IMR-90 (cell line): ENCODE measurements at regions not wholly inside any gene's neighbourhood (a gene's known extent, or its start where the extent isn't known, plus 50 kb on each side); places are given as distances from the start of the nearest gene placed in this dataset.

Experiments used
- ATAC-seq: fragments of 200-7000 bp; cut with Tn5 transposase; 2 replicates; pipeline ENCODE4 v1.9.1; 2020; ENCODE audit warnings: low read depth, mild to moderate bottlenecking, moderate library complexity
- BruUV-seq: library from RNA; stranded (reverse); fragments of 400-500 nt; replicated peaks from 2 replicates; lab custom pipeline; 2021; lab: Mats Ljungman, UMichigan
- CTCF ChIA-PET: fragments of 300-600 bp; formaldehyde crosslinking; extraction: SDS; loops from one replicate; lab custom pipeline; 2021; ENCODE audit warnings: antibody characterized with exemption; lab: Yijun Ruan, JAX
- POLR2A ChIA-PET: fragments of 300-600 bp; sonication (Branson Sonifier 250); formaldehyde crosslinking; loops from one replicate; lab custom pipeline; 2022; ENCODE audit warnings: antibody characterized with exemption; ENCODE audit not compliant: unreplicated experiment; lab: Charles Lee
- DNase-seq: peaks from one replicate; pipeline ENCODE4 v3.0.0; 2013
- H2AFZ ChIP-seq: replicated peaks from 2 replicates; pipeline ENCODE3; 2013; ENCODE audit warnings: low read length, mild to moderate bottlenecking; ENCODE audit not compliant: poor library complexity
- H2AK5ac ChIP-seq: 2 replicates; pipeline ENCODE4 v1.6.1; 2013; ENCODE audit warnings: low read depth, low read length, inconsistent platforms
- H2AK9ac ChIP-seq: replicated peaks from 2 replicates; pipeline ENCODE3; 2013; ENCODE audit warnings: mild to moderate bottlenecking, low read depth, low read length, moderate library complexity; ENCODE audit not compliant: poor library complexity
- H2BK120ac ChIP-seq: 2 replicates; pipeline ENCODE4 v1.6.1; 2013; ENCODE audit warnings: low read depth, low read length, inconsistent platforms
- H2BK15ac ChIP-seq: 3 replicates; pipeline ENCODE4 v1.6.1; 2013; ENCODE audit warnings: low read depth, low read length, inconsistent platforms
- H2BK20ac ChIP-seq: 2 replicates; pipeline ENCODE4 v1.6.1; 2013; ENCODE audit warnings: low read depth, mild to moderate bottlenecking, inconsistent platforms, low read length, moderate library complexity
- H2BK5ac ChIP-seq: 2 replicates; pipeline ENCODE4 v1.6.1; 2013; ENCODE audit warnings: mild to moderate bottlenecking, low read depth, low read length, inconsistent platforms; ENCODE audit not compliant: poor library complexity, severe bottlenecking
- H3K14ac ChIP-seq: replicated peaks from 2 replicates; pipeline ENCODE4 v1.6.1; 2013; ENCODE audit warnings: low read depth, low read length, inconsistent platforms
- H3K18ac ChIP-seq: 2 replicates; pipeline ENCODE4 v1.6.1; 2013; ENCODE audit warnings: low read depth, low read length, control low read depth
- H3K23ac ChIP-seq: 2 replicates; pipeline ENCODE4 v1.6.1; 2013; ENCODE audit warnings: low read depth, low read length, inconsistent platforms
- H3K27ac ChIP-seq: 2 replicates; pipeline ENCODE4 v1.5.1; 2013; ENCODE audit warnings: mild to moderate bottlenecking, control low read depth, low read length; ENCODE audit not compliant: insufficient read depth
- H3K27me3 ChIP-seq: 2 replicates; pipeline ENCODE4 v1.6.1; 2013; ENCODE audit warnings: low read length; ENCODE audit not compliant: control insufficient read depth, insufficient read depth
- H3K36me3 ChIP-seq: 2 replicates; pipeline ENCODE4 v1.6.1; 2013; ENCODE audit warnings: low read length, mixed read lengths; ENCODE audit not compliant: control insufficient read depth, insufficient read depth
- H3K4ac ChIP-seq: 2 replicates; pipeline ENCODE4 v1.6.1; 2013; ENCODE audit warnings: low read depth, low read length, inconsistent platforms
- H3K4me1 ChIP-seq: 2 replicates; pipeline ENCODE4 v1.6.1; 2013; ENCODE audit warnings: low read length, mixed read lengths; ENCODE audit not compliant: control insufficient read depth, insufficient read depth
- H3K4me2 ChIP-seq: 2 replicates; pipeline ENCODE4 v1.6.1; 2013; ENCODE audit warnings: low read depth, mild to moderate bottlenecking, control low read depth, low read length, moderate library complexity
- H3K4me3 ChIP-seq: 2 replicates; pipeline ENCODE4 v1.5.1; 2013; ENCODE audit warnings: low read depth, mild to moderate bottlenecking, control low read depth, low read length, moderate library complexity; ENCODE audit not compliant: insufficient read depth
- H3K56ac ChIP-seq: 2 replicates; pipeline ENCODE4 v1.6.1; 2013; ENCODE audit warnings: low read length, inconsistent platforms; ENCODE audit not compliant: insufficient read depth; ENCODE audit errors: extremely low read depth
- H3K79me1 ChIP-seq, 2 experiments: 2 replicates each; pipeline ENCODE4 v1.6.1; 2013; ENCODE audit warnings: low read length in 2 of 2, inconsistent platforms in 1 of 2, low read depth in 1 of 2
- H3K9ac ChIP-seq: 2 replicates; pipeline ENCODE4 v1.6.1; 2013; ENCODE audit warnings: low read depth, low read length, control low read depth
- H3K9me1 ChIP-seq: 2 replicates; pipeline ENCODE4 v1.6.1; 2013; ENCODE audit warnings: low read length, inconsistent platforms; ENCODE audit not compliant: insufficient read depth
- H3K9me3 ChIP-seq: 2 replicates; pipeline ENCODE4 v1.6.1; 2013; ENCODE audit warnings: low read length; ENCODE audit not compliant: control insufficient read depth, insufficient read depth
- H4K20me1 ChIP-seq: 2 replicates; pipeline ENCODE4 v1.6.1; 2013; ENCODE audit warnings: low read length, inconsistent platforms; ENCODE audit not compliant: insufficient read depth
- H4K5ac ChIP-seq: 2 replicates; pipeline ENCODE4 v1.6.1; 2013; ENCODE audit warnings: mild to moderate bottlenecking, low read depth, low read length, control low read depth
- H4K8ac ChIP-seq, 2 experiments: 2 replicates each; pipeline ENCODE4 v1.6.1; 2013; ENCODE audit warnings: low read depth in 2 of 2, low read length in 2 of 2, control low read depth in 1 of 2, inconsistent platforms in 1 of 2
- H4K91ac ChIP-seq: 2 replicates; pipeline ENCODE4 v1.6.1; 2013; ENCODE audit warnings: low read depth, low read length, inconsistent platforms; ENCODE audit not compliant: insufficient read depth
- BHLHE40 ChIP-seq: fragments of 150-350 bp; IDR thresholded peaks from 2 replicates; pipeline ENCODE4 v1.6.1; 2016; ENCODE audit warnings: mild to moderate bottlenecking, low read depth, low read length
- CEBPB ChIP-seq: IDR thresholded peaks from 2 replicates; pipeline ENCODE4 v1.6.1; 2012; ENCODE audit warnings: low read depth, low read length, improper control_type of control experiment
- CHD1 ChIP-seq: IDR thresholded peaks from 2 replicates; pipeline ENCODE4 v1.6.1; 2012; ENCODE audit warnings: low read depth, low read length, improper control_type of control experiment
- CTCF ChIP-seq: conservative IDR thresholded peaks from 2 replicates; pipeline ENCODE4 v1.5.1; 2012; ENCODE audit warnings: mild to moderate bottlenecking, low read depth, low read length, improper control_type of control experiment
- FOS ChIP-seq: fragments of 150-350 bp; IDR thresholded peaks from 2 replicates; pipeline ENCODE4 v1.6.1; 2016; ENCODE audit warnings: low read depth, low read length
- MAFK ChIP-seq: IDR thresholded peaks from 2 replicates; pipeline ENCODE4 v1.6.1; 2012; ENCODE audit warnings: low read depth, low read length, improper control_type of control experiment
- MXI1 ChIP-seq: IDR thresholded peaks from 2 replicates; pipeline ENCODE4 v1.6.1; 2012; ENCODE audit warnings: low read depth, mild to moderate bottlenecking, low read length, moderate library complexity, borderline replicate concordance
- NFE2L2 ChIP-seq: fragments of 150-350 bp; IDR thresholded peaks from 2 replicates; pipeline ENCODE4 v1.6.1; 2016; ENCODE audit warnings: low read depth, mild to moderate bottlenecking, low read length
- POLR2A ChIP-seq: IDR thresholded peaks from 2 replicates; pipeline ENCODE4 v1.6.1; 2012; ENCODE audit warnings: mild to moderate bottlenecking, low read depth, low read length
- RAD21 ChIP-seq: IDR thresholded peaks from 2 replicates; pipeline ENCODE4 v1.6.1; 2012; ENCODE audit warnings: low read length, improper control_type of control experiment
- RCOR1 ChIP-seq: IDR thresholded peaks from 2 replicates; pipeline ENCODE4 v1.6.1; 2012; ENCODE audit warnings: mild to moderate bottlenecking, low read length, improper control_type of control experiment; ENCODE audit not compliant: insufficient replicate concordance
- RFX5 ChIP-seq: IDR thresholded peaks from 2 replicates; pipeline ENCODE4 v1.8.0; 2012; ENCODE audit warnings: low read depth, mild to moderate bottlenecking, low read length, moderate library complexity
- SMC3 ChIP-seq: fragments of 150-350 bp; IDR thresholded peaks from 2 replicates; pipeline ENCODE4 v1.6.1; 2016; ENCODE audit warnings: low read depth, mild to moderate bottlenecking, antibody characterized with exemption, low read length, moderate library complexity
- USF2 ChIP-seq: fragments of 150-350 bp; IDR thresholded peaks from 2 replicates; pipeline ENCODE4 v1.6.1; 2017; ENCODE audit warnings: mild to moderate bottlenecking, antibody characterized with exemption, low read length, low read depth
- WGBS, 2 experiments: methylation state at CpG; one replicate each; pipeline versions ENCODE4 v1.1.5 to v1.1.7; 2013; ENCODE audit warnings: missing lambda C conversion rate in 2 of 2; ENCODE audit not compliant: insufficient read length in 1 of 2; ENCODE audit errors: extremely low coverage in 2 of 2; 5-methylcytosine and 5-hydroxymethylcytosine counted together
- dilution Hi-C: fragments of 300-500 bp; cut with HindIII; formaldehyde crosslinking; loops from one replicate; pipeline ENCODE4 v1.14.3; 2018; ENCODE audit warnings: low sequenced_read_pairs; ENCODE audit not compliant: unreplicated experiment
- in situ Hi-C: fragments of 300-500 bp; cut with MboI; formaldehyde crosslinking; loops from 3 replicates; pipeline ENCODE4 v1.14.3; 2019; ENCODE audit warnings: low sequenced_read_pairs, inconsistent platforms, mixed read lengths
- intact Hi-C: fragments of 100-400 bp; cut with micrococcal nuclease; formaldehyde crosslinking; loops from 2 replicates; pipeline ENCODE4 v1.10.0; 2022

DNA sequence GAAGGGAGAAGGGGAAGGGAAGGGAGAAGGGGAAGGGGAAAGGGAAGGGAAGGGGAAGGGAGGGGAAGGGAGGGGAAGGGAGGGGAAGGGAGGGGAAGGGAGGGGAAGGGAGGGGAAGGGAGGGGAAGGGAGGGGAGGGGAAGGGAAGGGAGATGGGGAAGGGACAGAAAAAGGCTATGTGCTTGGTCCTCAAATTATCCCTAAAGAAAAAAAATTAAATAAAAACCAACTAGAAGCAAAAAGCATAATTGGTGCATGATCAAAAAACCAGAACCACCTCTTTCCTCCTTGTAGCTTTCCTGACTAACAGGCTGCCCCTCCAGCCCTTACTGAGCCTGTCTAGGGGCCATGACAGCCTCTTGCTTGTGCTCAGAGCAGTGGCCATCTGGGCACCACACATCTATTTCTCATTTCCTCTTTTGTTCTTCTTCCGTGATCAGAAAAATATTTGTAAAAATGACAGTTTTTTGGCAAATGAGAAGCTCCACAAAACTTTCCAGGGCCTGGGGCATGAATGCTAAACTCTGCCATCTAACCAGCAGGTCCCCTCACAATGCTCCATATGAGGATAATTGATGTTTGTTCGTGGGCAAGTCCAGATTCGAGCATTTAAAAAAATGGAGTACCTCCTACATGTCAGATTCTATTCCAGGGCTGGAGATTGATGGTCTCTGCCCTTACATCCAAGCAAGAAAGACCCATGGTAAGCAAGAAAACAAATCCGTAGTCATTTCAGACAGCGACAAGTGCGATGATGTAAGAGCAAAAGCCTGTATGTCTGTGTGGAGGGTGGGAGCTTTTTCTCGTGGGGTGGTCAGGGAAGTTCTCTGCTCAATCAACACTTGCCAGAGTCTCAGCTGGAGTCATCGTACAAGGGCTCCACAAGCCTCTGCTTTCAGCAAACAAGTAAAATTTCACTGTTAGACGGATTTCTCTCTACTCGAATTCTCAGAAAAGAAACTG is 320.9 kb downstream of the WDR11 start (continued):
- no peak for TF ChIP-seq USF2

- Histone ChIP-seq H3K14ac (no peak overlapping the region), H3K9me3 (peaks cover 11% of the 10 kb centered on the region), H3K79me1 (no peaks in the 10 kb centered on the region), H3K27me3 (no peaks in the 10 kb centered on the region), H3K36me3 (no peaks in the 10 kb centered on the region), H3K18ac (no peak overlapping the region), H4K8ac (no peak overlapping the region), H4K91ac (no peak overlapping the region), H3K4ac (no peak overlapping the region), H3K9ac (no peak overlapping the region), H2BK20ac (no peak overlapping the region), H4K5ac (no peak overlapping the region), H3K9me1 (no peaks in the 10 kb centered on the region), H3K23ac (no peak overlapping the region), H2AK5ac (no peak overlapping the region), H3K4me2 (no peak overlapping the region), H3K56ac (no peak overlapping the region), H2AFZ (no peak overlapping the region), H2AK9ac (no peak overlapping the region), H2BK15ac (no peak overlapping the region), H3K4me1 (no peaks in the 10 kb centered on the region), H4K20me1 (no peaks in the 10 kb centered on the region), H3K27ac (no peak overlapping the region), H2BK5ac (no peak overlapping the region), H2BK120ac (no peak overlapping the region), H3K4me3 (no peak overlapping the region)
- ATAC-seq (no peak), DNase-seq (no peak)
- TF ChIP-seq POLR2A (no peak), CHD1 (no peak), RCOR1 (no peak), RAD21 (no peak), CEBPB (no peak), BHLHE40 (no peak), FOS (no peak), SMC3 (no peak), MXI1 (no peak), RFX5 (no peak), CTCF (no peak), NFE2L2 (no peak), MAFK (no peak)
- dilution Hi-C loops = no loop called here
- ChIA-PET CTCF (no interaction called here), POLR2A (no interaction called here)
- intact Hi-C loops = no loop called here
- WGBS, 2 experiments = no CpG with 5 or more reads among the region's 1 CpG
- in situ Hi-C loops = no loop called here
- BruUV-seq = no TSS peak
Observed at GRCh38 chr10:121179006-121179405, 327.8 kb downstream of the WDR11 start.
